B cell (primary cell): ENCODE measurements at regions not wholly inside any gene's neighbourhood (a gene's known extent, or its start where the extent isn't known, plus 50 kb on each side); places are given as distances from the start of the nearest gene placed in this dataset.

Experiments used
- EZH2 ChIP-seq: IDR thresholded peaks from 2 replicates; pipeline ENCODE4 v1.6.1; 2012; ENCODE audit warnings: borderline replicate concordance, low read depth, mild to moderate bottlenecking, moderate library complexity, low read length; ENCODE audit not compliant: insufficient read depth, poor library complexity, severe bottlenecking
- TF ChIP-seq, protein P1 (sequence below): fragments of 200-600 bp; IDR thresholded peaks from one replicate; pipeline ENCODE4 v1.8.0; 2022; ENCODE audit warnings: antibody characterized with exemption, mild to moderate bottlenecking

DNA sequence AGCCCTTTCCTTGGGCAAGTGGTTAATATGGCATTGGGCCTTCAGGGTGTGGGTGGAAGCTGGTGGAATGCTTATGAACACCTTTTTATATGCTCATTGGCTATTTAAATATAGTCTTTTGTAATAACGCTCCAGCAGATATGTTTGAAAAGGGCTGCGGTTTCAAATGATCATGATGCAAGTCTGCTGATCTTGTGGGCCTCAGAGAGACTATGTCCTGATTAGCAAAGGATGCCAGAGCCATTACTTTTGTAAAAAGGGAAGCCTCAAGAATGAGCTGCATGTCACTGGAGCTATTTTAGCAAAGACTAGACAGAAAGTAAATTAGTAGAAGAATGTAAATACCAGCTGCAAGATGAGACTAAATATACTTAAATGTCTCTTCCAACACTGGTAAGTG is 200.5 kb downstream of the GXYLT1 start:
- no peak for TF ChIP-seq EZH2
- TF ChIP-seq, protein P1, sequence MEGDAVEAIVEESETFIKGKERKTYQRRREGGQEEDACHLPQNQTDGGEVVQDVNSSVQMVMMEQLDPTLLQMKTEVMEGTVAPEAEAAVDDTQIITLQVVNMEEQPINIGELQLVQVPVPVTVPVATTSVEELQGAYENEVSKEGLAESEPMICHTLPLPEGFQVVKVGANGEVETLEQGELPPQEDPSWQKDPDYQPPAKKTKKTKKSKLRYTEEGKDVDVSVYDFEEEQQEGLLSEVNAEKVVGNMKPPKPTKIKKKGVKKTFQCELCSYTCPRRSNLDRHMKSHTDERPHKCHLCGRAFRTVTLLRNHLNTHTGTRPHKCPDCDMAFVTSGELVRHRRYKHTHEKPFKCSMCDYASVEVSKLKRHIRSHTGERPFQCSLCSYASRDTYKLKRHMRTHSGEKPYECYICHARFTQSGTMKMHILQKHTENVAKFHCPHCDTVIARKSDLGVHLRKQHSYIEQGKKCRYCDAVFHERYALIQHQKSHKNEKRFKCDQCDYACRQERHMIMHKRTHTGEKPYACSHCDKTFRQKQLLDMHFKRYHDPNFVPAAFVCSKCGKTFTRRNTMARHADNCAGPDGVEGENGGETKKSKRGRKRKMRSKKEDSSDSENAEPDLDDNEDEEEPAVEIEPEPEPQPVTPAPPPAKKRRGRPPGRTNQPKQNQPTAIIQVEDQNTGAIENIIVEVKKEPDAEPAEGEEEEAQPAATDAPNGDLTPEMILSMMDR = no peak
